Ascending aorta (tissue), 2 donors: ENCODE measurements at regions not wholly inside any gene's neighbourhood (a gene's known extent, or its start where the extent isn't known, plus 50 kb on each side); places are given as distances from the start of the nearest gene placed in this dataset.

Experiments
- DNase-seq, 2 donors: peaks; one replicate each; pipeline ENCODE4 v3.0.0-alpha.2; 2019; ENCODE audit warnings: low spot score in 2 of 2
- H3K27ac ChIP-seq, 2 donors: fragments of 200-600 bp; sonication (generic); one replicate each; pipeline ENCODE4 v1.5.1; 2016 to 2017; ENCODE audit warnings: mild to moderate bottlenecking in 1 of 2
- H3K27me3 ChIP-seq: fragments of 200-600 bp; sonication (generic); one replicate; pipeline ENCODE4 v1.5.1; 2017
- H3K36me3 ChIP-seq, 2 donors: fragments of 200-600 bp; sonication (generic); one replicate each; pipeline ENCODE4 v1.5.1; 2016
- H3K4me1 ChIP-seq, 2 donors: fragments of 200-600 bp; sonication (generic); one replicate each; pipeline ENCODE4 v1.5.1; 2016 to 2017; ENCODE audit warnings: mild to moderate bottlenecking in 1 of 2
- H3K4me3 ChIP-seq, 2 donors: fragments of 200-600 bp; sonication (generic); one replicate each; pipeline ENCODE4 v1.5.1; 2016 to 2017; ENCODE audit warnings: mild to moderate bottlenecking in 1 of 2
- H3K9me3 ChIP-seq, 2 donors: fragments of 200-600 bp; sonication (generic); one replicate each; pipeline ENCODE4 v1.5.1; 2016
- intact Hi-C: fragments of 100-400 bp; cut with DNase I; formaldehyde crosslinking; loops from one replicate; pipeline ENCODE4 v1.15.1; 2023
- TF ChIP-seq, protein P1 (sequence below), 3 experiments: fragments of 200-600 bp in 2 of 3; fragments of 450-650 bp in 1 of 3; sonication (generic) in 2 of 3; IDR thresholded peaks; one replicate each; pipeline ENCODE4 v1.5.1; 2016 to 2019; ENCODE audit warnings: antibody characterized with exemption in 3 of 3, mild to moderate bottlenecking in 1 of 3, moderate library complexity in 1 of 3

DNA sequence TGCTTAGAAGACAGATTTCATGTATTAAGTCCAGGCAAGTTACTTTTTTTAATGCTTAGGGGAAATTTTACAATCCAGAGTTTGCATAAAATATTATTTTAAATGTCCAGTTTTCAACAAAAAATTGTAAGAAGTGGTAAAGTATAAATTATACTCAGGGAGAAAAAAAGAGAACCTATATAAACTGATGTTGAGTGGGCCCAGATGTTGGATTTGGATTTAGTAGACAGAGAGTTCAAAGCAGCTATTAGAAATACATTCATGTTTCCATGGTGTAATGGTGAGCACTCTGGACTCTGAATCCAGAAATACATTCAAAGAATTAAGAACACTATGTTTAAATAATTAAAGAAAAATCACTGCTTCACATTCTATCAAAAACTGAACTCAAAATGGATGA is 349.9 kb upstream of the ZNF507 start:
- no peaks in the 10 kb centered on the region for H3K4me1 ChIP-seq
- intact Hi-C loops, result no loop called here
- H3K27ac ChIP-seq, result no peak overlapping the region
- H3K9me3 ChIP-seq, result peaks cover 0 to 3% of the 10 kb centered on the region in 2 donors
- no peak for DNase-seq
- no peaks in the 10 kb centered on the region for H3K27me3 ChIP-seq
- no peak overlapping the region for H3K4me3 ChIP-seq
- H3K36me3 ChIP-seq, result no peaks in the 10 kb centered on the region
- TF ChIP-seq, protein P1, sequence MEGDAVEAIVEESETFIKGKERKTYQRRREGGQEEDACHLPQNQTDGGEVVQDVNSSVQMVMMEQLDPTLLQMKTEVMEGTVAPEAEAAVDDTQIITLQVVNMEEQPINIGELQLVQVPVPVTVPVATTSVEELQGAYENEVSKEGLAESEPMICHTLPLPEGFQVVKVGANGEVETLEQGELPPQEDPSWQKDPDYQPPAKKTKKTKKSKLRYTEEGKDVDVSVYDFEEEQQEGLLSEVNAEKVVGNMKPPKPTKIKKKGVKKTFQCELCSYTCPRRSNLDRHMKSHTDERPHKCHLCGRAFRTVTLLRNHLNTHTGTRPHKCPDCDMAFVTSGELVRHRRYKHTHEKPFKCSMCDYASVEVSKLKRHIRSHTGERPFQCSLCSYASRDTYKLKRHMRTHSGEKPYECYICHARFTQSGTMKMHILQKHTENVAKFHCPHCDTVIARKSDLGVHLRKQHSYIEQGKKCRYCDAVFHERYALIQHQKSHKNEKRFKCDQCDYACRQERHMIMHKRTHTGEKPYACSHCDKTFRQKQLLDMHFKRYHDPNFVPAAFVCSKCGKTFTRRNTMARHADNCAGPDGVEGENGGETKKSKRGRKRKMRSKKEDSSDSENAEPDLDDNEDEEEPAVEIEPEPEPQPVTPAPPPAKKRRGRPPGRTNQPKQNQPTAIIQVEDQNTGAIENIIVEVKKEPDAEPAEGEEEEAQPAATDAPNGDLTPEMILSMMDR (IDR thresholded peaks at IDR 0.05), result no peak

DNA sequence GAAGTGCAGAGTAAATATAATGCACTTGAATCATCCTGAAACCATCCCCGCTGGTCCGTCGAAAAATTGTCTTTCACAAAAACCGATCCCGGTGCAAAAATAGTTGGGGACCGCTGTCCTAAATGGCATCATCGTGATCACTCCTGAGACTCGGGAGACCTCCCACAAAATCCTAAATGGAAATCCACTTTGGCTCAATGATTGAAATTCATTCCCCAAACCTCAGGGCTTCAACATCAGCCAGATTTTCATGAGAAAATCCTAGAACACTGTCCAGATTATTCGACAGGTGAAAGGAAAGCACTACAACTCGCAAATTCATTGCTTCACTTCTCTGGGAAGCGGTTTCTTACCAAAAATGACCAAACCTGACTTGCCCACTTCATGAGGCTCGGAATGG is 335.3 kb upstream of the ZNF507 start:
- Histone ChIP-seq H3K27ac (no peak overlapping the region), H3K4me1 (no peaks in the 10 kb centered on the region), H3K4me3 (no peak overlapping the region), H3K27me3 (no peaks in the 10 kb centered on the region), H3K36me3 (no peaks in the 10 kb centered on the region), H3K9me3 (no peaks in the 10 kb centered on the region)
- DNase-seq, result no peak
- TF ChIP-seq, protein P1 (IDR thresholded peaks at IDR 0.05), result no peak
- intact Hi-C loops, result no loop called here

DNA sequence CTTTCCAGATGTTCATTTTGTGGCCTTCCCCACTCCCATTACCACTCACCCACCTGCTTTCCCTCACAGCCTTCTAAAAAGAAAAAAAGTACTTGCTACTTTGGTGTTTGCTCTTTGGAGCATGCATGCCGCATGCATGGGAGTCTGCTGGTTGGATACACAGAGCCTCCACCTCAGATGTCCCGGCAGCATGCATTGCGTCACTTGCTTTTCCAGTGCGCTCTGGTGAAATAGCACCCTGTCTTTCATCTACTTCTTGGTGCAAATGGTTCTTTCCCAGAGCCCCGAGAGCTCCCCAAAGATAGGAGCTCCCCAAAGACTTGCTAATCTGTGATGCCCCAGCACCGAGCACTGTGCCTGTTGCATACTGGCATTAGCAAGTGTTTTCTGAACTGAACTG is 333.2 kb upstream of the ZNF507 start:
- no peak for DNase-seq
- Histone ChIP-seq H3K27ac (no peak overlapping the region), H3K27me3 (no peaks in the 10 kb centered on the region), H3K36me3 (no peaks in the 10 kb centered on the region), H3K4me3 (no peak overlapping the region), H3K4me1 (no peaks in the 10 kb centered on the region), H3K9me3 (no peaks in the 10 kb centered on the region)
- TF ChIP-seq, protein P1 (IDR thresholded peaks at IDR 0.05), result no peak
- intact Hi-C loops, result no loop called here

DNA sequence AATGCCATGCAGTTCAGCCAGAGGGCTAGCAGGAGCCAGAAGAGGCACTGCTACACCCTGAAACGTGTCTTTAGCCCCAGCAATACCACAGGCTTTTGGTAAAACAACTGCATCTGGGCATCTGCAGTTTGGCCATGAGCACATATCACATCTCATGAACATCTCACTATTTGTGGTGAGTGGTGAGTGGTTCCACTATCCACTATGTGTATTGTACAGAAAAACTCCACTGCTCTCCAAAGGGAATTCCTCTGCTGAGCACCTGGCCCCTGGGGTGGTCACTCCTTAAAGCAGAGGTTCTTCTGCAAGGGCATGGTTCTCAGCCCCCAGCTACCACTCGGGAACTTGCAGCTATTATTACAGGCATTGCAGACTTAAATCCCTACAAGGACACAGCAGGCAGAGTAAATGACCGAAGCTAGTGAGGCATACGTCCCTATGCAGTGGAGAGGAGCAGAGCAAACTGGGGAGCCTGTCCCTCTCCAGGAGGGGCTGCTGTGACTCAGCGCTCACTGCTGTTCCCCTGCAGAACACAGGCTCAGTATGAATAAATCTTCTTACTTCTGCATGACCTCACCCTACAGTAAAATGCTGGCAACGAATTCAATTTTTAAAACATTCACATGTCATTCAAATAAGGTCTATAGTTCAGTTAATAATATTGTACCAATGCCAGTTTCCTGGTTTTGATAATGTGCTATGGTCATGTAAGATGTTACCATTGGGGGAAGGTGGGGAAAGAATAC is 332.4 kb upstream of the ZNF507 start:
- no peak overlapping the region for H3K4me3 ChIP-seq
- no peak overlapping the region for H3K27ac ChIP-seq
- no peaks in the 10 kb centered on the region for H3K4me1 ChIP-seq
- H3K27me3 ChIP-seq, result no peaks in the 10 kb centered on the region
- intact Hi-C loops, result no loop called here
- TF ChIP-seq, protein P1 (IDR thresholded peaks at IDR 0.05), result no peak
- no peaks in the 10 kb centered on the region for H3K9me3 ChIP-seq
- DNase-seq, result no peak
- no peaks in the 10 kb centered on the region for H3K36me3 ChIP-seq

DNA sequence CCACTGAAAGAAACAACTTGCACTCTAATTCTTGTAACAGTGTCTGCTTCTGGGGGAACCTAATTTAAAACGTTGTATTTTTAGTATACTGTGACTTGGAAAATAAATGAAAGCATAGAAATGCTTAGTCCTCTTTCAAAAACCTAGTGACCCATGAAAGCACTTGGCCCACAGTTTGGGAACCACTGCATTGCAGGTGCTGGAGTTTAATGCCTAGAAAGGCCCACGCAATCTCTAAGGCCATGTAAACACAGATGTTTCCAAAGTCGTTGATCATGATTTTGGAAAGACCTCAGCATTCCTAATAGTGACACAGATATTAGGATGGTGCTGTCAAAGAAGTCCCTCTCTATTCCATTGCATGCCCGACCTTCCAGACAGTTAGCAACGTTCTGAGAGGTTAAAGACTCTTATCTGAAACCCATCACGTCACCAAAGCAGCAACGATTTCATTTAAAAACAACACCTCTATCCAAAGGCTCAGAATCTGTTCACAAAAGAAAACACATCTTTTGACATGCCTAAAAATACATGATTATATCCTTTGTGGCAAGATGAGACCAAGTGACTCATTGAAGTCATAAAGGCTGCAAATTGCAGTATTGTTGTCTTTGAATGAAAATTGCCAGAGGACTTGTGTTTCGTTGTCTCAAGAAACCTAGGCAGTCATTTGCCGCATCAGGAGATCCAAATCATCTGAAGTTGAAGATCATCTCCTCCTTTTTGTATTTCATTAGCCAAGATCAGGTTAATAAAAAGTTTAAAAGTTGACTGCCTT is 328.0 kb upstream of the ZNF507 start:
- H3K4me3 ChIP-seq, result no peak overlapping the region
- TF ChIP-seq, protein P1 (IDR thresholded peaks at IDR 0.05), result no peak
- intact Hi-C loops, result no loop called here
- no peaks in the 10 kb centered on the region for H3K36me3 ChIP-seq
- H3K4me1 ChIP-seq, result no peaks in the 10 kb centered on the region
- H3K27me3 ChIP-seq, result no peaks in the 10 kb centered on the region
- H3K9me3 ChIP-seq, result no peaks in the 10 kb centered on the region
- no peak for DNase-seq
- H3K27ac ChIP-seq, result no peak overlapping the region
